ENCODE measurements at regions not wholly inside any gene's neighbourhood (a gene's known extent, or its start where the extent isn't known, plus 50 kb on each side); places are given as distances from the start of the nearest gene placed in this dataset.

GRCh38 chr18:10346749-10347415, 107.6 kb upstream of the APCDD1 start:
- H3K9me3 ChIP-seq (ENCODE audit: low read depth, low read length) = no peaks in the 10 kb centered on the region
- DNase-seq (ENCODE audit: insufficient read length, low spot score, missing footprints) = no peak
- H2AFZ ChIP-seq (ENCODE audit: low read length) = no peak overlapping the region
- no peak for TF ChIP-seq CTCF (IDR thresholded peaks at IDR 0.05; ENCODE audit: extremely low read depth, low read depth, low read length)
- H3K27ac ChIP-seq (ENCODE audit: low read depth, low read length) = no peak overlapping the region
- H3K4me1 ChIP-seq (ENCODE audit: insufficient read depth, low read length) = no peaks in the 10 kb centered on the region
- H3K4me2 ChIP-seq (ENCODE audit: insufficient read depth, low read length) = no peak overlapping the region
- no peak overlapping the region for H3K4me3 ChIP-seq (ENCODE audit: insufficient read depth, low read length)
- H4K20me1 ChIP-seq (ENCODE audit: insufficient read depth, low read length) = no peaks in the 10 kb centered on the region
- H3K79me2 ChIP-seq (ENCODE audit: insufficient read depth, low read length) = no peaks in the 10 kb centered on the region
- no peaks in the 10 kb centered on the region for H3K27me3 ChIP-seq (ENCODE audit: insufficient read depth, low read length)
- no peaks in the 10 kb centered on the region for H3K36me3 ChIP-seq (ENCODE audit: insufficient read depth, low read length)

GRCh38 chr18:10349561-10349960, 104.9 kb upstream of the APCDD1 start:
- H3K27ac ChIP-seq (ENCODE audit: low read depth, low read length) = no peak overlapping the region
- H3K4me1 ChIP-seq (ENCODE audit: insufficient read depth, low read length) = peaks cover 12% of the 10 kb centered on the region
- no peak for TF ChIP-seq CTCF (IDR thresholded peaks at IDR 0.05; ENCODE audit: extremely low read depth, low read depth, low read length)

GRCh38 chr18:10350661-10351060, 103.8 kb upstream of the APCDD1 start:
- no peak overlapping the region for H3K27ac ChIP-seq (ENCODE audit: low read depth, low read length)
- H3K79me2 ChIP-seq (ENCODE audit: insufficient read depth, low read length) = no peaks in the 10 kb centered on the region
- TF ChIP-seq CTCF (IDR thresholded peaks at IDR 0.05; ENCODE audit: extremely low read depth, low read depth, low read length) = no peak
- no peaks in the 10 kb centered on the region for H3K27me3 ChIP-seq (ENCODE audit: insufficient read depth, low read length)
- H3K36me3 ChIP-seq (ENCODE audit: insufficient read depth, low read length) = no peaks in the 10 kb centered on the region
- DNase-seq (ENCODE audit: insufficient read length, low spot score, missing footprints) = no peak
- peaks cover 12% of the 10 kb centered on the region for H3K4me1 ChIP-seq (ENCODE audit: insufficient read depth, low read length)
- H3K4me2 ChIP-seq (ENCODE audit: insufficient read depth, low read length) = no peak overlapping the region
- no peaks in the 10 kb centered on the region for H3K9me3 ChIP-seq (ENCODE audit: low read depth, low read length)
- no peak overlapping the region for H3K4me3 ChIP-seq (ENCODE audit: insufficient read depth, low read length)
- H4K20me1 ChIP-seq (ENCODE audit: insufficient read depth, low read length) = no peaks in the 10 kb centered on the region
- H2AFZ ChIP-seq (ENCODE audit: low read length) = no peak overlapping the region

More at GRCh38 chr18:10349561-10349960, 104.9 kb upstream of the APCDD1 start:
- Histone ChIP-seq H3K4me2 (ENCODE audit: insufficient read depth, low read length) (no peak overlapping the region), H4K20me1 (ENCODE audit: insufficient read depth, low read length) (no peaks in the 10 kb centered on the region), H2AFZ (ENCODE audit: low read length) (no peak overlapping the region), H3K36me3 (ENCODE audit: insufficient read depth, low read length) (no peaks in the 10 kb centered on the region), H3K79me2 (ENCODE audit: insufficient read depth, low read length) (no peaks in the 10 kb centered on the region), H3K4me3 (ENCODE audit: insufficient read depth, low read length) (no peak overlapping the region), H3K9me3 (ENCODE audit: low read depth, low read length) (no peaks in the 10 kb centered on the region), H3K27me3 (ENCODE audit: insufficient read depth, low read length) (no peaks in the 10 kb centered on the region)
- DNase-seq (ENCODE audit: insufficient read length, low spot score, missing footprints) = no peak

- Histone ChIP-seq H3K4me2 (ENCODE audit: insufficient read depth, low read length) (no peak overlapping the region), H3K27me3 (ENCODE audit: insufficient read depth, low read length) (no peaks in the 10 kb centered on the region), H3K4me3 (ENCODE audit: insufficient read depth, low read length) (no peak overlapping the region), H3K9me3 (ENCODE audit: low read depth, low read length) (no peaks in the 10 kb centered on the region), H3K27ac (ENCODE audit: low read depth, low read length) (no peak overlapping the region), H3K36me3 (ENCODE audit: insufficient read depth, low read length) (no peaks in the 10 kb centered on the region), H3K79me2 (ENCODE audit: insufficient read depth, low read length) (no peaks in the 10 kb centered on the region), H4K20me1 (ENCODE audit: insufficient read depth, low read length) (no peaks in the 10 kb centered on the region), H2AFZ (ENCODE audit: low read length) (no peak overlapping the region), H3K4me1 (ENCODE audit: insufficient read depth, low read length) (peaks cover 12% of the 10 kb centered on the region)
- DNase-seq (ENCODE audit: insufficient read length, low spot score, missing footprints) = no peak
- no peak for TF ChIP-seq CTCF (IDR thresholded peaks at IDR 0.05; ENCODE audit: extremely low read depth, low read depth, low read length)
Observed at GRCh38 chr18:10351219-10351818, 103.1 kb upstream of the APCDD1 start.

Data from osteoblast (primary cell).